GM13976 (cell line): ENCODE measurements at regions not wholly inside any gene's neighbourhood (a gene's known extent, or its start where the extent isn't known, plus 50 kb on each side); places are given as distances from the start of the nearest gene placed in this dataset.
"Not testable (repeated sequence)": the region's sequence is repeated elsewhere in the genome, so short reads cannot be mapped to it uniquely, and the experiment has no call there.

Source experiments
- DNase-seq: peaks from one replicate; pipeline ENCODE4 v3.0.0; 2012; ENCODE audit warnings: low spot score
- CTCF ChIP-seq: IDR thresholded peaks from 2 replicates; pipeline ENCODE4 v1.5.1; 2012; ENCODE audit warnings: borderline replicate concordance, mild to moderate bottlenecking; ENCODE audit not compliant: insufficient read depth; ENCODE audit errors: extremely low read depth, missing control alignments, control extremely low read depth
- in situ Hi-C: fragments of 300-500 bp; cut with MboI; formaldehyde crosslinking; loops from one replicate; pipeline ENCODE4 v1.12.0; 2022; ENCODE audit warnings: low sequenced_read_pairs, mixed read lengths, inconsistent platforms; ENCODE audit not compliant: unreplicated experiment

GRCh38 chr7:136400877-136401276, 423.7 kb upstream of the MTPN start:
- in situ Hi-C loops = no loop called here
- no peak for TF ChIP-seq CTCF

DNA sequence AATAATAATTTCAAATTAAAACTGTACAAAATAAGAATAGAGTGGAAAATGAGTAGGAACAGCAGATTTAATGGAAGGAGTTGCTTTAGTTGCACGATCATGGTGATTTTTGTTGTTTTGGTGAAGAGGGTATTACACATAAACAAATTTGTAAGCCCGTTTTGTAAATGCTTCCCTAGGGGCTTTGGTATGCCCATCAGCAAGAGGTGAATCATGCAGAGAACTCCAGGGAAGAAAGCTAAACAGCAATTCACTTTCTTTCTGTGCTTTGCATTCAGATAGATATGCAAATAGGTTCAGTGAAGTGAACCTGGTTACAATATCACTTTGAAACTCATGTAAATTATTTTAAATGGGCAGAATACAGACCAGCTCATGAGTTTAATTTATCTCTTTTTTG, 422.2 kb upstream of the MTPN start:
- in situ Hi-C loops = no loop called here
- DNase-seq = no peak
- no peak for TF ChIP-seq CTCF

More at GRCh38 chr7:136400877-136401276, 423.7 kb upstream of the MTPN start:
- no peak for DNase-seq

GRCh38 chr7:136392856-136393255, 415.7 kb upstream of the MTPN start:
- no peak for DNase-seq
- no peak for TF ChIP-seq CTCF
- in situ Hi-C loops = no loop called here

- TF ChIP-seq CTCF = no peak
- in situ Hi-C loops = no loop called here
- no peak for DNase-seq
These were observed 414.2 kb upstream of the MTPN start for GRCh38 chr7:136391371-136391770.

DNA sequence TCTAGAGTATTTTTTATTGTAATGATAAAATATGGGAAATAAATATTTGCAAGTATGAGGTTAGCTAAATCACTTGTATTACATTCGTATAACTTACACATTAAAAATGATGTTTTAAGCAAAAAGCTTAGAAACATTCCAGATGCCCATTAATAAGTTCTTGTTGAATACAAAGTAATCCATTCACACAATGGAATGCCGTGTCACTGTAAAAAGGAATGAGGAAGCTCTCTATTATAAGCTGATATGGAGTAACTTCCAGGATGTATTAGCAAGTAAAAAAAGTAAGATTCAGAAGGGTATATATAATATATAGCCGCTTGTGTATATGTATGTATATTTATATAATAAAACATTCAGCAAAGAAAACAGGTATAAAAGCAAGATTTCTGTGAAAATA, 412.8 kb upstream of the MTPN start:
- in situ Hi-C loops = no loop called here
- no peak for TF ChIP-seq CTCF
- DNase-seq = no peak

GRCh38 chr7:136386876-136387275, 409.7 kb upstream of the MTPN start:
- no peak for DNase-seq
- no peak for TF ChIP-seq CTCF
- in situ Hi-C loops = no loop called here

DNA sequence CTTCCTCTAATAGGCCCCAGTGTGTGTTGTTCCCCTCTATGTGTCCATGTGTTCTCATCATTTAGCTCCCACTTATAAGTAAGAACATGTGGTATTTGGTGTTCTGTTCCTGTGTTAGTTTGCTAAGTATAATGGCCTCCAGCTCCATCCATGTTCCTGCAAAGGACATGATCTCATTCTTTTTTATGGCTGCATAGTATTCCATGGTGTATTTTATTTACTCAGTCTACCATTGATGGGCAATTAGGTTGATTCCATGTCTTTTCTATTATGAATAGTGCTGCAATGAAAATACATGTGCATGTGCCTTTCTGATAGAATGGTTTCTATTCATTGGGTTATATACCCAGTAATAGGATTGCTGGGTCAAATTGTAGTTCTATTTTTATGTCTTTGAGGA, 394.2 kb upstream of the MTPN start:
- DNase-seq, in situ Hi-C loops: not testable (repeated sequence)
